Astrocyte (in vitro differentiated cells and primary cell): ENCODE measurements at regions not wholly inside any gene's neighbourhood (a gene's known extent, or its start where the extent isn't known, plus 50 kb on each side); places are given as distances from the start of the nearest gene placed in this dataset.
"Not testable (repeated sequence)": the region's sequence is repeated elsewhere in the genome, so short reads cannot be mapped to it uniquely, and the experiment has no call there.

Experiments
- DNase-seq: peaks from one replicate; pipeline ENCODE4 v3.0.0-alpha.2; 2010; ENCODE audit warnings: low read depth
- FAIRE-seq: peaks from 2 replicates; lab custom pipeline; 2011; peaks lifted over from hg19 to GRCh38; lab: Jason Lieb, UNC
- H2AFZ ChIP-seq: 2 replicates; pipeline ENCODE4 v1.6.0; 2012; ENCODE audit warnings: low read depth, low read length, inconsistent platforms
- H3K27ac ChIP-seq: 2 replicates; pipeline ENCODE4 v1.5.1; 2011; ENCODE audit warnings: low read depth, low read length, inconsistent platforms
- H3K27me3 ChIP-seq: 2 replicates; pipeline ENCODE4 v1.6.0; 2011; ENCODE audit warnings: low read length, inconsistent platforms; ENCODE audit not compliant: insufficient read depth
- H3K36me3 ChIP-seq: 2 replicates; pipeline ENCODE4 v1.5.1; 2011; ENCODE audit warnings: low read length, inconsistent platforms; ENCODE audit not compliant: insufficient read depth
- H3K4me1 ChIP-seq: 2 replicates; pipeline ENCODE4 v1.5.1; 2011; ENCODE audit warnings: low read length, inconsistent platforms; ENCODE audit not compliant: insufficient read depth
- H3K4me2 ChIP-seq: 2 replicates; pipeline ENCODE4 v1.6.0; 2012; ENCODE audit warnings: low read length, inconsistent platforms
- H3K4me3 ChIP-seq: 2 replicates; pipeline ENCODE4 v1.5.1; 2011; ENCODE audit warnings: low read depth, mild to moderate bottlenecking, low read length, inconsistent platforms; ENCODE audit not compliant: insufficient read depth
- H3K79me2 ChIP-seq: 2 replicates; pipeline ENCODE4 v1.6.0; 2012; ENCODE audit warnings: mild to moderate bottlenecking, low read length, inconsistent platforms; ENCODE audit not compliant: insufficient read depth
- H3K9ac ChIP-seq: 2 replicates; pipeline ENCODE4 v1.6.0; 2012; ENCODE audit warnings: mild to moderate bottlenecking, low read length, inconsistent platforms
- H3K9me3 ChIP-seq: 2 replicates; pipeline ENCODE4 v1.5.1; 2012; ENCODE audit warnings: low read depth, mild to moderate bottlenecking, low read length, inconsistent platforms; ENCODE audit not compliant: insufficient read depth
- H4K20me1 ChIP-seq: 2 replicates; pipeline ENCODE4 v1.6.0; 2012; ENCODE audit warnings: low read length, inconsistent platforms; ENCODE audit not compliant: insufficient read depth
- H3K27ac Mint-ChIP-seq: one replicate; pipeline ENCODE4 v1.8.0; 2021; ENCODE audit warnings: mild to moderate bottlenecking, mixed read lengths; ENCODE audit not compliant: unreplicated experiment
- H3K27me3 Mint-ChIP-seq: one replicate; pipeline ENCODE4 v1.8.0; 2021; ENCODE audit warnings: low read depth, mixed read lengths; ENCODE audit not compliant: unreplicated experiment
- H3K36me3 Mint-ChIP-seq: one replicate; pipeline ENCODE4 v1.8.0; 2021; ENCODE audit warnings: low read depth, mixed read lengths; ENCODE audit not compliant: unreplicated experiment
- H3K4me1 Mint-ChIP-seq: one replicate; pipeline ENCODE4 v1.8.0; 2021; ENCODE audit warnings: low read depth, mixed read lengths; ENCODE audit not compliant: unreplicated experiment
- H3K4me3 Mint-ChIP-seq: one replicate; pipeline ENCODE4 v1.8.0; 2021; ENCODE audit warnings: mild to moderate bottlenecking, moderate library complexity, mixed read lengths; ENCODE audit not compliant: unreplicated experiment
- H3K9me3 Mint-ChIP-seq: one replicate; pipeline ENCODE4 v1.8.0; 2021; ENCODE audit warnings: mild to moderate bottlenecking, mixed read lengths; ENCODE audit not compliant: unreplicated experiment
- EZH2 ChIP-seq: IDR thresholded peaks from 2 replicates; pipeline ENCODE4 v1.6.1; 2012; ENCODE audit warnings: mild to moderate bottlenecking, low read length, inconsistent platforms; ENCODE audit not compliant: insufficient read depth
- TF ChIP-seq, protein P1 (sequence below): IDR thresholded peaks from 2 replicates; pipeline ENCODE4 v1.5.1; 2011; ENCODE audit warnings: low read depth, mild to moderate bottlenecking, inconsistent platforms, low read length, moderate library complexity; ENCODE audit not compliant: insufficient read depth

DNA sequence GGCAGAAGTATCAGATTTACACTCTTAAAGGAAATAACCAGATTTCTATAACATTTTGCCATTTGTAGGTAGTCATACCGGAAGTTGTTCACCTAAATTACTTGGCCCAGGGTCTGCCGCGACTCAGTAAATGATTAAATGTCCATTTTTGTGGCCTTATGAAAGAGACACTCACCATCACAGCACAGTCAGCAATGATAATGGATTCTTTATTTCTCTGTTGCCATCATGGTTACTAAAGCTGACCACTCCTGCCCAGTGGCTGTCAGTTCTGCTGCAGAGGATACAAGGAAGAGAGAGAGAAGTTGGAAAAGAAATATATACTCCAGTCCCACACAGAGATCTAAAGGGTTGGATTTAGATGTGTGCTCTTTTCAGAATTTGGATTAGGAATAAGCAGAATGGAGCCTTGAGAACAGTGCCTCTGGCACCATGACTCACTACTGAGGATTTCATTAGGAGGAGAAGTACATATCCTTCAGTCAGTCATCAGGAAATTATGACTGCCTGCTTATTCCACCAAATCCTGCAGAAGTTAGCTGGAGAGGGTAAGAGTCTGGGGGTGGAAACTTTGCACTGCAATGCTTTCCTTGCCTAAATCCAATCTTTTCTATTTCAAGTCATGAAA lies 72.8 kb upstream of the EFNA5 start:
- Mint-ChIP-seq H3K27ac (peak overlapping the region; percentile 63), H3K9me3 (no peaks in the 10 kb centered on the region), H3K27me3 (no peaks in the 10 kb centered on the region), H3K4me3 (no peak overlapping the region), H3K36me3 (no peaks in the 10 kb centered on the region), H3K4me1 (peaks cover 14% of the 10 kb centered on the region)
- no peak overlapping the region for H3K4me3 ChIP-seq
- H3K9me3 ChIP-seq, result no peaks in the 10 kb centered on the region
- H3K4me2 ChIP-seq, result peak overlapping the region; percentile 33
- H4K20me1 ChIP-seq, result no peaks in the 10 kb centered on the region
- H3K27ac ChIP-seq, result no peak overlapping the region
- DNase-seq, result peak; percentile 52
- H3K36me3 ChIP-seq, result no peaks in the 10 kb centered on the region
- no peak for FAIRE-seq
- no peaks in the 10 kb centered on the region for H3K27me3 ChIP-seq
- H2AFZ ChIP-seq, result no peak overlapping the region
- no peaks in the 10 kb centered on the region for H3K79me2 ChIP-seq
- no peaks in the 10 kb centered on the region for H3K4me1 ChIP-seq
- no peak overlapping the region for H3K9ac ChIP-seq
- no peak for TF ChIP-seq EZH2
- TF ChIP-seq, protein P1, sequence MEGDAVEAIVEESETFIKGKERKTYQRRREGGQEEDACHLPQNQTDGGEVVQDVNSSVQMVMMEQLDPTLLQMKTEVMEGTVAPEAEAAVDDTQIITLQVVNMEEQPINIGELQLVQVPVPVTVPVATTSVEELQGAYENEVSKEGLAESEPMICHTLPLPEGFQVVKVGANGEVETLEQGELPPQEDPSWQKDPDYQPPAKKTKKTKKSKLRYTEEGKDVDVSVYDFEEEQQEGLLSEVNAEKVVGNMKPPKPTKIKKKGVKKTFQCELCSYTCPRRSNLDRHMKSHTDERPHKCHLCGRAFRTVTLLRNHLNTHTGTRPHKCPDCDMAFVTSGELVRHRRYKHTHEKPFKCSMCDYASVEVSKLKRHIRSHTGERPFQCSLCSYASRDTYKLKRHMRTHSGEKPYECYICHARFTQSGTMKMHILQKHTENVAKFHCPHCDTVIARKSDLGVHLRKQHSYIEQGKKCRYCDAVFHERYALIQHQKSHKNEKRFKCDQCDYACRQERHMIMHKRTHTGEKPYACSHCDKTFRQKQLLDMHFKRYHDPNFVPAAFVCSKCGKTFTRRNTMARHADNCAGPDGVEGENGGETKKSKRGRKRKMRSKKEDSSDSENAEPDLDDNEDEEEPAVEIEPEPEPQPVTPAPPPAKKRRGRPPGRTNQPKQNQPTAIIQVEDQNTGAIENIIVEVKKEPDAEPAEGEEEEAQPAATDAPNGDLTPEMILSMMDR, result no peak

DNA sequence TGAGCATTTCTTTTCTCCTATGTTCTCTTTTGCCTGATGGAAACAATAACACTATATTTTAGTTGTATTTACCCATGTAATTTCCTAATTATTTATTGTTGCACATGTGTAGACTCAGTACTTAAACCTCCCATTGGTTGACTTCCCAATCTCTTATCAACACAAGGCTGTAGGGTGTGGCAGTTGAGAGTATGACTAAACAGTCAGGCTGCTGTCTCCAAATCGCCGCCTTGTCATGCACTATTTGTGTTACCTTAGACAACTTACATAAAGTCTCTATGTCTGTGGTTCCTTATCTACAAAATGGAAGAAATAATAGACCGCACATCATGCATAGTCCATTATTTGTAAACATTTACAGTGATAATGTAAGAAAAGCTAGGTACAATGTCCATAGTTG lies 68.9 kb upstream of the EFNA5 start:
- H2AFZ ChIP-seq, result no peak overlapping the region
- H3K36me3 ChIP-seq, result no peaks in the 10 kb centered on the region
- no peaks in the 10 kb centered on the region for H3K9me3 Mint-ChIP-seq
- no peaks in the 10 kb centered on the region for H3K36me3 Mint-ChIP-seq
- no peaks in the 10 kb centered on the region for H3K79me2 ChIP-seq
- H3K9me3 ChIP-seq, result no peaks in the 10 kb centered on the region
- H3K4me2 ChIP-seq, result no peak overlapping the region
- TF ChIP-seq EZH2, result no peak
- TF ChIP-seq, protein P1, result no peak
- no peaks in the 10 kb centered on the region for H3K27me3 Mint-ChIP-seq
- DNase-seq, result peak; percentile 73
- H4K20me1 ChIP-seq, result no peaks in the 10 kb centered on the region
- H3K27ac Mint-ChIP-seq, result no peak overlapping the region
- H3K27me3 ChIP-seq, result no peaks in the 10 kb centered on the region
- no peak for FAIRE-seq
- H3K9ac ChIP-seq, result no peak overlapping the region
- H3K4me3 ChIP-seq, result no peak overlapping the region
- no peak overlapping the region for H3K27ac ChIP-seq
- peaks cover 14% of the 10 kb centered on the region for H3K4me1 Mint-ChIP-seq
- no peaks in the 10 kb centered on the region for H3K4me1 ChIP-seq
- H3K4me3 Mint-ChIP-seq, result no peak overlapping the region

DNA sequence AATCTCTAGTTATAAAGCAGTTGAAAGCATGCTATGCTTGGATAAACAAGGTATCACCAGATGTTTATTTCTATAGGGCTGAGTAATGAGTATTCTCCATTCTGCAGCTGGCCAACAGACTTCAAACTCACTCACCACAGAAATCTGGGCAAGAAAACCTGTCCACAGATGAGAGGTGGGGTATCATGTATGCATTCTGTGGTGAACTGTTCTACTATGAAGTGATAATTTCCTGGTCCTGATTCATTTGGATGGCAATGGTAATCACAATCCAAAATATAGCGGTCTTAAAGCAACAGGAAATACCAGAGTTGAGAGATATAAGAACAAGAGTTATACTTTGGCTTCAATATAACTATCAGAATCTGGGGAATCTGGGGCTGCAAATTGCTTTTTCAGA lies 65.9 kb upstream of the EFNA5 start:
- Histone ChIP-seq H2AFZ (no peak overlapping the region), H3K4me3 (no peak overlapping the region), H4K20me1 (no peaks in the 10 kb centered on the region), H3K27ac (no peak overlapping the region), H3K36me3 (no peaks in the 10 kb centered on the region), H3K27me3 (no peaks in the 10 kb centered on the region), H3K79me2 (no peaks in the 10 kb centered on the region), H3K4me2 (no peak overlapping the region), H3K9ac (no peak overlapping the region), H3K4me1 (no peaks in the 10 kb centered on the region), H3K9me3 (no peaks in the 10 kb centered on the region)
- no peaks in the 10 kb centered on the region for H3K36me3 Mint-ChIP-seq
- H3K27me3 Mint-ChIP-seq, result no peaks in the 10 kb centered on the region
- H3K9me3 Mint-ChIP-seq, result no peaks in the 10 kb centered on the region
- no peak overlapping the region for H3K4me3 Mint-ChIP-seq
- no peak overlapping the region for H3K27ac Mint-ChIP-seq
- DNase-seq, result peak; percentile 94
- FAIRE-seq, result no peak
- no peaks in the 10 kb centered on the region for H3K4me1 Mint-ChIP-seq
- TF ChIP-seq EZH2, result no peak
- TF ChIP-seq, protein P1, result no peak

DNA sequence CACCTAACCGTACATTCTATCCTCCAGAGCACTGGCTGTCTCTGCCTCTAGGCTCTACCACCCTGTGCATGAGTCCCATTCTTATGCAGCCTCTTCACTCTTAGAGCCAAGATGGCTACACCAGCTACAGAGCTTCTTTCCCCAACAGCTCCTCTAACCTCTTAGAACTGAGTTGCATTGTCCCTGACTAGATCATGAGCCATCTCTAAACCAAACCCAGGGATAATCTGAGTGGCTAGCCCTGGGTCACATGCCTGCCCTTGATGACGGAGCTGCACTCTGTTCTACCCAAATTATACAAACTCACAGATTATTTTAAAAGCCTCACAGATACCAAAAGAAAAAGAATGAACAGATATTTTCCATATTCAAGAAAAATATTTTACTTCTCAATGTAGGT lies 65.4 kb upstream of the EFNA5 start:
- not testable (repeated sequence) for H3K27ac Mint-ChIP-seq, H3K4me3 Mint-ChIP-seq, H3K36me3 ChIP-seq, DNase-seq, H3K79me2 ChIP-seq, H4K20me1 ChIP-seq, H3K9me3 Mint-ChIP-seq, H3K4me1 Mint-ChIP-seq, H3K27ac ChIP-seq, H3K9me3 ChIP-seq, FAIRE-seq, H3K4me3 ChIP-seq, H2AFZ ChIP-seq, H3K4me1 ChIP-seq, H3K27me3 ChIP-seq, H3K4me2 ChIP-seq, H3K27me3 Mint-ChIP-seq, H3K9ac ChIP-seq, H3K36me3 Mint-ChIP-seq
